NB4 (cell line): ENCODE measurements at regions not wholly inside any gene's neighbourhood (a gene's known extent, or its start where the extent isn't known, plus 50 kb on each side); places are given as distances from the start of the nearest gene placed in this dataset.

Experiments
- DNase-seq: peaks from one replicate; pipeline ENCODE4 v3.0.0; 2010; ENCODE audit warnings: low read depth
- H3K4me3 ChIP-seq: one replicate; pipeline ENCODE4 v1.5.1; 2011; ENCODE audit warnings: mild to moderate bottlenecking, low read depth, low read length, moderate library complexity
- MYC ChIP-seq: IDR thresholded peaks from 2 replicates; pipeline ENCODE4 v1.6.1; 2011; ENCODE audit warnings: low read depth, low read length
- POLR2A ChIP-seq: IDR thresholded peaks from 2 replicates; pipeline ENCODE4 v1.6.1; 2011; ENCODE audit warnings: mild to moderate bottlenecking; ENCODE audit not compliant: insufficient read length; ENCODE audit errors: extremely low read depth
- TF ChIP-seq, protein P1 (sequence below): IDR thresholded peaks from 2 replicates; pipeline ENCODE4 v1.6.1; 2011; ENCODE audit warnings: low read depth, low read length
- TF ChIP-seq, protein P2 (sequence below): IDR thresholded peaks from one replicate; pipeline ENCODE4 v1.5.1; 2012; ENCODE audit warnings: low read depth, low read length

DNA sequence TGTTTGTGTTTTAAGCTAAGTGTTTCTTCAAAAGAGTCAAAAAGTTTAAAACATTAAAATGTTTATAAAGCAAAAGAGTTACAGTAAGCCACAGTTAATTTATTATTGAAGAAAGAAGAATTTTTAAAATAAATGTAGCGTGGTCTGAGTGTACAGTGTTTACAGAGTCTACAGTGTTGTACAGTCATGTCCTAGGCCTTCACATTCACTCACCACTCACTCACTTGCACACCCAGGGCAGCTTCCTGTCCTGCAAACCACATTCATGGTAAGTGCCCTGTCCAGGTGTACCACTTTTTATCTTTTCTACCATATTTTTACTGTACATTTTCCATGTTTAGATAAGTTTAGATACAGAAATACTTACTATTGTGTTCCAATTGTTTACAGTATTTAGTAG lies 239.7 kb upstream of the AGA start:
- no peak overlapping the region for H3K4me3 ChIP-seq
- TF ChIP-seq MYC (no peak), POLR2A (no peak)
- TF ChIP-seq, protein P1, sequence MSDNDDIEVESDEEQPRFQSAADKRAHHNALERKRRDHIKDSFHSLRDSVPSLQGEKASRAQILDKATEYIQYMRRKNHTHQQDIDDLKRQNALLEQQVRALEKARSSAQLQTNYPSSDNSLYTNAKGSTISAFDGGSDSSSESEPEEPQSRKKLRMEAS = no peak
- TF ChIP-seq, protein P2, sequence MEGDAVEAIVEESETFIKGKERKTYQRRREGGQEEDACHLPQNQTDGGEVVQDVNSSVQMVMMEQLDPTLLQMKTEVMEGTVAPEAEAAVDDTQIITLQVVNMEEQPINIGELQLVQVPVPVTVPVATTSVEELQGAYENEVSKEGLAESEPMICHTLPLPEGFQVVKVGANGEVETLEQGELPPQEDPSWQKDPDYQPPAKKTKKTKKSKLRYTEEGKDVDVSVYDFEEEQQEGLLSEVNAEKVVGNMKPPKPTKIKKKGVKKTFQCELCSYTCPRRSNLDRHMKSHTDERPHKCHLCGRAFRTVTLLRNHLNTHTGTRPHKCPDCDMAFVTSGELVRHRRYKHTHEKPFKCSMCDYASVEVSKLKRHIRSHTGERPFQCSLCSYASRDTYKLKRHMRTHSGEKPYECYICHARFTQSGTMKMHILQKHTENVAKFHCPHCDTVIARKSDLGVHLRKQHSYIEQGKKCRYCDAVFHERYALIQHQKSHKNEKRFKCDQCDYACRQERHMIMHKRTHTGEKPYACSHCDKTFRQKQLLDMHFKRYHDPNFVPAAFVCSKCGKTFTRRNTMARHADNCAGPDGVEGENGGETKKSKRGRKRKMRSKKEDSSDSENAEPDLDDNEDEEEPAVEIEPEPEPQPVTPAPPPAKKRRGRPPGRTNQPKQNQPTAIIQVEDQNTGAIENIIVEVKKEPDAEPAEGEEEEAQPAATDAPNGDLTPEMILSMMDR = no peak
- DNase-seq = no peak

DNA sequence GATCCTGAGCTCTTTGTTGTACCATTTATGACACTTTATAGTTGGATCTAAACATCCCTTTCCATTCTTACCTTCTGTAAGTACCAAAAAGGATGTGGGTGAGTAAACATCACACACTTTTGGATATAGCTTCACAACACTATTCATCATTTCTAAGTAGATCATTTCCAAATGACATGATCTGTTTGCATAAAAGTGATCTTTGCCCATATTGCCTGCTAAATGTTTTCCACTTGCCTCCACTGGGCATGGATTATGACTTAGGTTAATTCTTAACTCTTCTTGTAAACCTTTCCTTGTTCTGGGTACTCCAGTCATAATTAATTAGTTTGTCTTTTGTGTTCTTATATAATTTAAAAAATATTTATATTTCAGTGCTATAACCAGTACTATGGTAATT lies 244.9 kb upstream of the AGA start:
- H3K4me3 ChIP-seq = no peak overlapping the region
- TF ChIP-seq, protein P2 = no peak
- no peak for TF ChIP-seq POLR2A
- no peak for TF ChIP-seq MYC
- TF ChIP-seq, protein P1 = no peak
- no peak for DNase-seq

DNA sequence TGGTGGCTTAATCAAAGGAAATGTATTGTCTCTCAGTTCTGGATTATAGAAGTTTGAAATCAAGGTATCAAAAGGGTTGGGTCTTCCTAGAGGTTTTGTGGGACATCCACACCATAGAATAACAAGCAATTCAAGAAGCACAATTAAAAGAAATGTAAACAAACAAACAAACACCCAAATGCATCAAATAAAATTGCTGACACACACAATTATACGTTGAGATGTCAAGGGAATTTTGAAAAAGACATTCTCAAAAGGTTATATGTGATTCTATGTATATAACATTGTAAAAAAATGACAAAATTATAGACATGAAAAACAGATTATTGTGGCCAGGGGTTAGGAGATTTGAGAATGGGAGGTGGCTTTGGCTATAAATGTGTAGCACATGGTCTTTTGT lies 250.7 kb upstream of the AGA start:
- H3K4me3 ChIP-seq = no peak overlapping the region
- TF ChIP-seq, protein P1 = no peak
- TF ChIP-seq, protein P2 = no peak
- TF ChIP-seq MYC (no peak), POLR2A (no peak)
- no peak for DNase-seq

DNA sequence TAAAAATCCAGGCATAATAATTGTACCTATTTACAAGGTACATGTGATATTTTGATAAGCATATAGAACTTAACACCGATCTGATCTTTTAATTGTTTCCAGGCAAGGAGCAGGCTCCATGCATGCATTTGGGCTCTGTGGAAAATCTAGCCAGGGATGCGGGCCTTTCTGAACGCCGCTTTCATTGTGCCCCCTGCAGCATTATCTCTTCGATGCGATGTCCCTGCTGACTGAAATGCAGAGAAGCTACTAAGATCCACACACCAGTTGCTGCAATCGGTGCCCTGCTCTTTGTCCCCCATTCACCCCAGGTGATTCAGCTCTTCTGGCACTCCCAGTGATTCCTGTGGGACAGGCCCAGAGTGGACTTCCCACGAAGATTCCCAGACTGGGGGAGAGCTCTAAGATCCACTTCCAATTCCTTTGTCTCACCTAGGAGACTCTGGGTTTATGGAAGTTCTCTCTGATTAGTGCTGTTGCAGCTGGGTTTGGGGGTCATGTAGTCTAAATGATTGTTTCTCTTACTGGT lies 254.3 kb upstream of the AGA start:
- no peak for DNase-seq
- H3K4me3 ChIP-seq = no peak overlapping the region
- no peak for TF ChIP-seq POLR2A
- TF ChIP-seq, protein P1 = no peak
- TF ChIP-seq, protein P2 = no peak
- no peak for TF ChIP-seq MYC

DNA sequence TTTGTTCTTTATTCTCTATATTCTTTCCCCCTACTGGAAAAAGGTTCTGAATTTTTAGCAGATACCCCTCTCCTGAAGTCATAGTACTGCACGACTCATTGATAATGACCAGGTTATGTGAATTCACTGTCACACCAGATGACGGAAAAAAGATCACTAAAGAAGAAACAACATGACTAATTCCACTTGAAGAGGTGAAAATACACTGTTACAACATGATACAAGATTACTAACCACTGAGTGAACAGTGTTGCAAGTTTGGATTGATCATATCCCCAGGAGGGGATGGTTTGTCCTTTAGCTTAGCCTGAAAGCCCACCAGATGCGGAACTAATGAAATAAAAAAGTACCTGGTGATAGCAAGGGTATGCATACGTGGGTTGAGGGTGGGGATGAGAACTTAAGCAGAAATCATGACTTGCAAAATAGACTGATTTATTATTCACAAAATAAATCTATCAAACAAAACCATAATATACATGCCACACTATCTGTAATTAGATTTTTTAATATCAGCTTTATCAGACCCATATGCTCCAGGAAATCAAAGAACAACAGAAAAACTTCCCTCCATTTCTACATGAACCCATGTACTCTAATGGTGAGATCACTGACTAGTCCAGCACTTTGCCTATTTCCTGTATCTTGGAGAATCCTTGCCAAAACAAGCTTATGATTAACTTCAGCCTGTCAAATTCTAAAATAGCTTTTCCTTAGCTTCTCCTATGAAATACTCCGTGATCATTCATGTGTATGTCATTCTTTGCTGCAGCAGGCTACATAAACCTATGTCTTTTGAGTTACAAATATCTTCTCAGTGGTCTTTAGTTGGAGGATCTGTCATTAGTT lies 257.4 kb upstream of the AGA start:
- DNase-seq = no peak

More for the DNA sequence above, 257.4 kb upstream of the AGA start:
- no peak overlapping the region for H3K4me3 ChIP-seq
- TF ChIP-seq, protein P2 = no peak
- TF ChIP-seq, protein P1 = no peak
- TF ChIP-seq POLR2A (no peak), MYC (no peak)
